ENCODE measurements at regions not wholly inside any gene's neighbourhood (a gene's known extent, or its start where the extent isn't known, plus 50 kb on each side); places are given as distances from the start of the nearest gene placed in this dataset.

DNA sequence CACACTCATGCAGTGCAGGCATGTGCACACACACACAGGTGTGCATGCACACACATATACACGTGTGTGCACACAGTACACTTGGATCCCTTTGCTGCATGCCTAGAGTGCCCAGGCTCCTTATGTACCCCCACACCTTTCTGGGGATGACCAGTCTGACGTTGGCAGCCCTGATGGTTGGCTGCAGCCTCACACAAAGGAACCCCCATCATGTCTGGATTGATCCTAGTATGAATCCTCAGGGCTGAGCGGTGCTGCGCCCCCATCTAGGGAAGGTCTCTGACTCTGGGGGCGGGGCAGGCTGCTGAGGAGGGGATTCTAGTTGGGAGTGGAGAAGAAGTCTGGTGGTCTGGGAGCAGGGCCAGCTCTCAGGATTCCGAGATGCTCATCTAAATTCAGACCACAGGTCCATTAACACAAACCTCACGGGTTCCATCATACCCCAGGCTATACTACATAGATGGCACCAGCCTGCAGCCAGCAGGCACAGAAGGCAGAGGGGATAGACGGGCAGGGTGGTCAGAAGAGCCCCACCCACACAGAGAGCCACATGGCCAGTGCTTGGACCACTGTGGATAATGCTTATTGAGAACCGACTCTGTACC is 50.5 kb upstream of the OLFM1 start:
- peaks cover 0 to 21% of the 10 kb centered on the region in 2 experiments; a peak in 1 of 5 replicates for H3K27me3 ChIP-seq (ENCODE audit: control insufficient read depth in 2 of 2, insufficient read depth in 2 of 2, low read length in 2 of 2)
- TF ChIP-seq BCL6 (CRISPR knock-in tag; IDR thresholded peaks at IDR 0.05) (no peak), NFRKB (IDR thresholded peaks at IDR 0.05; ENCODE audit: low read depth) (no peak), POLR2A (conservative IDR thresholded peaks at IDR 0.05) (no peak), CBX5 (IDR thresholded peaks at IDR 0.05; ENCODE audit: borderline replicate concordance, low read depth) (no peak), KAT8 (IDR thresholded peaks at IDR 0.05; ENCODE audit: low read depth) (no peak), SMARCA5 (IDR thresholded peaks at IDR 0.05) (no peak)
- TF ChIP-seq, protein P1, sequence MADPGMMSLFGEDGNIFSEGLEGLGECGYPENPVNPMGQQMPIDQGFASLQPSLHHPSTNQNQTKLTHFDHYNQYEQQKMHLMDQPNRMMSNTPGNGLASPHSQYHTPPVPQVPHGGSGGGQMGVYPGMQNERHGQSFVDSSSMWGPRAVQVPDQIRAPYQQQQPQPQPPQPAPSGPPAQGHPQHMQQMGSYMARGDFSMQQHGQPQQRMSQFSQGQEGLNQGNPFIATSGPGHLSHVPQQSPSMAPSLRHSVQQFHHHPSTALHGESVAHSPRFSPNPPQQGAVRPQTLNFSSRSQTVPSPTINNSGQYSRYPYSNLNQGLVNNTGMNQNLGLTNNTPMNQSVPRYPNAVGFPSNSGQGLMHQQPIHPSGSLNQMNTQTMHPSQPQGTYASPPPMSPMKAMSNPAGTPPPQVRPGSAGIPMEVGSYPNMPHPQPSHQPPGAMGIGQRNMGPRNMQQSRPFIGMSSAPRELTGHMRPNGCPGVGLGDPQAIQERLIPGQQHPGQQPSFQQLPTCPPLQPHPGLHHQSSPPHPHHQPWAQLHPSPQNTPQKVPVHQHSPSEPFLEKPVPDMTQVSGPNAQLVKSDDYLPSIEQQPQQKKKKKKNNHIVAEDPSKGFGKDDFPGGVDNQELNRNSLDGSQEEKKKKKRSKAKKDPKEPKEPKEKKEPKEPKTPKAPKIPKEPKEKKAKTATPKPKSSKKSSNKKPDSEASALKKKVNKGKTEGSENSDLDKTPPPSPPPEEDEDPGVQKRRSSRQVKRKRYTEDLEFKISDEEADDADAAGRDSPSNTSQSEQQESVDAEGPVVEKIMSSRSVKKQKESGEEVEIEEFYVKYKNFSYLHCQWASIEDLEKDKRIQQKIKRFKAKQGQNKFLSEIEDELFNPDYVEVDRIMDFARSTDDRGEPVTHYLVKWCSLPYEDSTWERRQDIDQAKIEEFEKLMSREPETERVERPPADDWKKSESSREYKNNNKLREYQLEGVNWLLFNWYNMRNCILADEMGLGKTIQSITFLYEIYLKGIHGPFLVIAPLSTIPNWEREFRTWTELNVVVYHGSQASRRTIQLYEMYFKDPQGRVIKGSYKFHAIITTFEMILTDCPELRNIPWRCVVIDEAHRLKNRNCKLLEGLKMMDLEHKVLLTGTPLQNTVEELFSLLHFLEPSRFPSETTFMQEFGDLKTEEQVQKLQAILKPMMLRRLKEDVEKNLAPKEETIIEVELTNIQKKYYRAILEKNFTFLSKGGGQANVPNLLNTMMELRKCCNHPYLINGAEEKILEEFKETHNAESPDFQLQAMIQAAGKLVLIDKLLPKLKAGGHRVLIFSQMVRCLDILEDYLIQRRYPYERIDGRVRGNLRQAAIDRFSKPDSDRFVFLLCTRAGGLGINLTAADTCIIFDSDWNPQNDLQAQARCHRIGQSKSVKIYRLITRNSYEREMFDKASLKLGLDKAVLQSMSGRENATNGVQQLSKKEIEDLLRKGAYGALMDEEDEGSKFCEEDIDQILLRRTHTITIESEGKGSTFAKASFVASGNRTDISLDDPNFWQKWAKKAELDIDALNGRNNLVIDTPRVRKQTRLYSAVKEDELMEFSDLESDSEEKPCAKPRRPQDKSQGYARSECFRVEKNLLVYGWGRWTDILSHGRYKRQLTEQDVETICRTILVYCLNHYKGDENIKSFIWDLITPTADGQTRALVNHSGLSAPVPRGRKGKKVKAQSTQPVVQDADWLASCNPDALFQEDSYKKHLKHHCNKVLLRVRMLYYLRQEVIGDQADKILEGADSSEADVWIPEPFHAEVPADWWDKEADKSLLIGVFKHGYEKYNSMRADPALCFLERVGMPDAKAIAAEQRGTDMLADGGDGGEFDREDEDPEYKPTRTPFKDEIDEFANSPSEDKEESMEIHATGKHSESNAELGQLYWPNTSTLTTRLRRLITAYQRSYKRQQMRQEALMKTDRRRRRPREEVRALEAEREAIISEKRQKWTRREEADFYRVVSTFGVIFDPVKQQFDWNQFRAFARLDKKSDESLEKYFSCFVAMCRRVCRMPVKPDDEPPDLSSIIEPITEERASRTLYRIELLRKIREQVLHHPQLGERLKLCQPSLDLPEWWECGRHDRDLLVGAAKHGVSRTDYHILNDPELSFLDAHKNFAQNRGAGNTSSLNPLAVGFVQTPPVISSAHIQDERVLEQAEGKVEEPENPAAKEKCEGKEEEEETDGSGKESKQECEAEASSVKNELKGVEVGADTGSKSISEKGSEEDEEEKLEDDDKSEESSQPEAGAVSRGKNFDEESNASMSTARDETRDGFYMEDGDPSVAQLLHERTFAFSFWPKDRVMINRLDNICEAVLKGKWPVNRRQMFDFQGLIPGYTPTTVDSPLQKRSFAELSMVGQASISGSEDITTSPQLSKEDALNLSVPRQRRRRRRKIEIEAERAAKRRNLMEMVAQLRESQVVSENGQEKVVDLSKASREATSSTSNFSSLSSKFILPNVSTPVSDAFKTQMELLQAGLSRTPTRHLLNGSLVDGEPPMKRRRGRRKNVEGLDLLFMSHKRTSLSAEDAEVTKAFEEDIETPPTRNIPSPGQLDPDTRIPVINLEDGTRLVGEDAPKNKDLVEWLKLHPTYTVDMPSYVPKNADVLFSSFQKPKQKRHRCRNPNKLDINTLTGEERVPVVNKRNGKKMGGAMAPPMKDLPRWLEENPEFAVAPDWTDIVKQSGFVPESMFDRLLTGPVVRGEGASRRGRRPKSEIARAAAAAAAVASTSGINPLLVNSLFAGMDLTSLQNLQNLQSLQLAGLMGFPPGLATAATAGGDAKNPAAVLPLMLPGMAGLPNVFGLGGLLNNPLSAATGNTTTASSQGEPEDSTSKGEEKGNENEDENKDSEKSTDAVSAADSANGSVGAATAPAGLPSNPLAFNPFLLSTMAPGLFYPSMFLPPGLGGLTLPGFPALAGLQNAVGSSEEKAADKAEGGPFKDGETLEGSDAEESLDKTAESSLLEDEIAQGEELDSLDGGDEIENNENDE (IDR thresholded peaks at IDR 0.05; ENCODE audit: low read depth, low read length): no peak
- FAIRE-seq: no peak
- no peak overlapping the region for H3K27ac ChIP-seq (ENCODE audit: extremely low read depth, low read depth, low read length)
- no peak overlapping the region for H3K4me2 ChIP-seq (ENCODE audit: insufficient read depth, low read length)
- BruUV-seq (replicated peaks): no TSS peak
- POLR2A ChIA-PET: no interaction called here
- no peak for ATAC-seq
- CTCF ChIA-PET (ENCODE audit: low intra/inter-chr PET ratio): no interaction called here
- H3K9ac ChIP-seq (ENCODE audit: insufficient read depth in 1 of 2, low read depth in 2 of 2, low read length in 2 of 2): no peak overlapping the region
- H4K20me1 ChIP-seq (replicated peaks; ENCODE audit: control insufficient read depth, insufficient read depth, low read length): 0 out of 2 replicates have a peak, but pooled peaks cover 6% of the 10 kb centered on the region
- no peaks in the 10 kb centered on the region for H3K79me2 ChIP-seq (ENCODE audit: control insufficient read depth, insufficient read depth, low read length)
- no peak overlapping the region for H2AFZ ChIP-seq (ENCODE audit: low read depth, low read length)
- H3K9me3 ChIP-seq (replicated peaks; ENCODE audit: control insufficient read depth, insufficient read depth, low read depth, low read length): no peaks in the 10 kb centered on the region
- H3K4me3 ChIP-seq: no peak overlapping the region
- intact Hi-C loops (cut with micrococcal nuclease) (no loop called here), in situ Hi-C loops (cut with MboI) (no loop called here)
- WGBS (ENCODE audit: insufficient coverage, low coverage, missing lambda C conversion rate): 0% methylated on average over 9 of the region's 9 CpGs
- no peaks in the 10 kb centered on the region for H3K9me1 ChIP-seq (ENCODE audit: control insufficient read depth, insufficient read depth, low read length)
- H3K36me3 ChIP-seq (ENCODE audit: control insufficient read depth, insufficient read depth, low read length): no peaks in the 10 kb centered on the region
- no peaks in the 10 kb centered on the region for H3K4me1 ChIP-seq (replicated peaks in 1 of 2; ENCODE audit: control insufficient read depth in 2 of 2, insufficient read depth in 2 of 2, low read length in 2 of 2)
- no peak for DNase-seq (ENCODE audit: extremely low read depth in 1 of 4, low spot score in 3 of 4)
